ENCODE measurements at regions not wholly inside any gene's neighbourhood (a gene's known extent, or its start where the extent isn't known, plus 50 kb on each side); places are given as distances from the start of the nearest gene placed in this dataset.

GRCh38 chr2:176556373-176556772, 287.1 kb downstream of the MTX2 start:
- Histone ChIP-seq H3K27me3 (ENCODE audit: insufficient read depth, low read length, poor library complexity, severe bottlenecking) (peaks cover 16% of the 10 kb centered on the region), H3K27ac (ENCODE audit: low read depth, low read length) (no peak overlapping the region), H3K4me1 (ENCODE audit: insufficient read depth, low read length) (peaks cover 10% of the 10 kb centered on the region), H3K9me3 (ENCODE audit: low read length) (no peaks in the 10 kb centered on the region), H3K36me3 (ENCODE audit: insufficient read depth, low read length) (no peaks in the 10 kb centered on the region), H3K4me3 (ENCODE audit: low read length) (no peak overlapping the region)
- no peaks in the 10 kb centered on the region for H3K36me3 Mint-ChIP-seq
- no peak for DNase-seq
- no peak overlapping the region for H3K27ac Mint-ChIP-seq
- ChIA-PET POLR2A (no interaction called here), CTCF (no interaction called here)
- H3K4me1 Mint-ChIP-seq, result peaks cover 12 to 14% (median 12%) of the 10 kb centered on the region in 3 donors
- H3K9me3 Mint-ChIP-seq, result no peaks in the 10 kb centered on the region
- no peak overlapping the region for H3K4me3 Mint-ChIP-seq
- H3K27me3 Mint-ChIP-seq, result peaks cover 25 to 83% of the 10 kb centered on the region in 2 donors

DNA sequence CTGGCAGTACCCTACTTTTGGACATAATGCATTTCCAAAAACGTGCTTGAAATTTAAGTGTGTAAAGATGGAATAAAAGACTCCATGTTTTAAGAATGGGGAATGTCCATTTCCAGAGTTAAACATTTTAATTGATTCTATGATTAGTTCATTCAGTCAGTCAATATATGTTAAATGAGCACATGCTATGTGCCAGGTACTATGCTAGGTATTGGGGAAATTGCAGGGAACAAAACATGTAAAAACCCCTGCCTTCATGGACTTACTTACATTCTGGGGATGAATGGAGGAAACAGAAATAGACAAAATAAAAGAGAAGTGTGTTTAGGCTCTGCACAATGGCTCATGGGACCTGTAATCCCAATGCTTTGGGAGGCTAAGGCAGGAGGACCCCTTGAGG, 288.6 kb downstream of the MTX2 start:
- H3K27me3 Mint-ChIP-seq, result peaks cover 24 to 85% of the 10 kb centered on the region in 2 donors

GRCh38 chr2:176558574-176559140, 289.4 kb downstream of the MTX2 start:
- peaks cover 9 to 10% (median 9%) of the 10 kb centered on the region in 3 donors for H3K4me1 Mint-ChIP-seq
- H3K27ac ChIP-seq (ENCODE audit: low read depth, low read length), result no peak overlapping the region
- H3K27me3 ChIP-seq (ENCODE audit: insufficient read depth, low read length, poor library complexity, severe bottlenecking), result peaks cover 11% of the 10 kb centered on the region
- H3K4me3 ChIP-seq (ENCODE audit: low read length), result no peak overlapping the region
- no peaks in the 10 kb centered on the region for H3K9me3 Mint-ChIP-seq
- H3K36me3 Mint-ChIP-seq, result no peaks in the 10 kb centered on the region
- CTCF ChIA-PET, result no interaction called here
- H3K27me3 Mint-ChIP-seq, result peaks cover 22 to 83% of the 10 kb centered on the region in 2 donors
- no peak overlapping the region for H3K4me3 Mint-ChIP-seq
- H3K4me1 ChIP-seq (ENCODE audit: insufficient read depth, low read length), result peaks cover 8% of the 10 kb centered on the region
- no peaks in the 10 kb centered on the region for H3K9me3 ChIP-seq (ENCODE audit: low read length)
- DNase-seq, result no peak
- H3K36me3 ChIP-seq (ENCODE audit: insufficient read depth, low read length), result no peaks in the 10 kb centered on the region
- POLR2A ChIA-PET, result no interaction called here
- H3K27ac Mint-ChIP-seq, result no peak overlapping the region

More for the DNA sequence above, 288.6 kb downstream of the MTX2 start:
- Histone ChIP-seq H3K4me3 (ENCODE audit: low read length) (no peak overlapping the region), H3K27me3 (ENCODE audit: insufficient read depth, low read length, poor library complexity, severe bottlenecking) (peaks cover 11% of the 10 kb centered on the region), H3K9me3 (ENCODE audit: low read length) (no peaks in the 10 kb centered on the region), H3K36me3 (ENCODE audit: insufficient read depth, low read length) (no peaks in the 10 kb centered on the region), H3K4me1 (ENCODE audit: insufficient read depth, low read length) (peaks cover 10% of the 10 kb centered on the region), H3K27ac (ENCODE audit: low read depth, low read length) (no peak overlapping the region)
- H3K27ac Mint-ChIP-seq, result no peak overlapping the region
- H3K9me3 Mint-ChIP-seq, result no peaks in the 10 kb centered on the region
- H3K4me1 Mint-ChIP-seq, result peaks cover 12 to 14% (median 12%) of the 10 kb centered on the region in 3 donors
- ChIA-PET CTCF (no interaction called here), POLR2A (no interaction called here)
- no peak overlapping the region for H3K4me3 Mint-ChIP-seq
- no peaks in the 10 kb centered on the region for H3K36me3 Mint-ChIP-seq
- DNase-seq, result no peak

DNA sequence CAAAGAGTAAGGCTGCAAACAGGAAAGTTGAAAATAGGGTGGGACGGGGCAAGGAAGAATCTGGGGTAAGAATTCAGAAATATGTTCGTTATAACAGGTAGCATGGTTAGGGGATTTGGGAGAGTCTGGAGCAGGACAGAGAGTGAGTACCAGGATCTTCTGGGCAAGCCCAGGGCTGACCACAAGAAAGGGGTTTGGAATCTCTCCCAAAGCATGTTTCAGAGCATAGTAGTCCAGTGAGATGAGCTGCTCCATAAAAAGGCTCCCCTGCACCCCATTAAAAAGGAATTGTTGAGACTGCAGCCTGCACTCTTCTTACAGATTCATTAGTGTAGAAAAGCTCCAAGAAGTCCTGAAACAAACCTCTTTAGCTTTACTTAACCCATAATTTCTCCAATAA, 291.1 kb downstream of the MTX2 start:
- Histone ChIP-seq H3K27ac (ENCODE audit: low read depth, low read length) (no peak overlapping the region), H3K36me3 (ENCODE audit: insufficient read depth, low read length) (no peaks in the 10 kb centered on the region), H3K4me1 (ENCODE audit: insufficient read depth, low read length) (no peaks in the 10 kb centered on the region), H3K27me3 (ENCODE audit: insufficient read depth, low read length, poor library complexity, severe bottlenecking) (peaks cover 2% of the 10 kb centered on the region), H3K9me3 (ENCODE audit: low read length) (no peaks in the 10 kb centered on the region), H3K4me3 (ENCODE audit: low read length) (no peak overlapping the region)
- Mint-ChIP-seq H3K4me3 (no peak overlapping the region), H3K9me3 (no peaks in the 10 kb centered on the region), H3K36me3 (no peaks in the 10 kb centered on the region), H3K27me3 (peaks cover 28 to 82% of the 10 kb centered on the region in 2 donors), H3K27ac (no peak overlapping the region), H3K4me1 (no peaks in the 10 kb centered on the region)
- no peak for DNase-seq
- ChIA-PET CTCF (no interaction called here), POLR2A (no interaction called here)

DNA sequence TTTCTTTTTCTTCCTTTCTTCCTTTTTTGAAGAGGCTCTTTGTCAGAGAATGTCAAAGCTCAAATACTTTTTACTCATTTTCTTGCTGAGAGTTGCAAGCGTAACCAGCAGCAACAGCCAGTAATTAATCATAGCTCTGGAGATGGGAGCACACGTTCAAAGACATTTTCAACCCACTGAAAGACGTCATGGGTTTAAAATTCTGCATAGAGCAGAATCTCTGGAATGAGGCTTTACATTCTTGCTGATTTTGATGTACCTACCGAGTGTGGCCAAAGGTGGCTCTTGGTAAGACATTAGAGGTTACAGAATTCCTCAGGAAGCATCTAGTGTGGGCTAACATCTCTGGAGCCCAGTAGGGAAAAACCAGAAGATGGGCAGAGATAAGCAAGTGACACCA, 292.5 kb downstream of the MTX2 start:
- Histone ChIP-seq H3K36me3 (ENCODE audit: insufficient read depth, low read length) (no peaks in the 10 kb centered on the region), H3K4me1 (ENCODE audit: insufficient read depth, low read length) (no peaks in the 10 kb centered on the region), H3K27me3 (ENCODE audit: insufficient read depth, low read length, poor library complexity, severe bottlenecking) (no peaks in the 10 kb centered on the region), H3K27ac (ENCODE audit: low read depth, low read length) (no peak overlapping the region), H3K9me3 (ENCODE audit: low read length) (no peaks in the 10 kb centered on the region), H3K4me3 (ENCODE audit: low read length) (no peak overlapping the region)
- Mint-ChIP-seq H3K4me1 (no peaks in the 10 kb centered on the region), H3K9me3 (no peaks in the 10 kb centered on the region), H3K4me3 (no peak overlapping the region), H3K27ac (no peak overlapping the region), H3K27me3 (peaks cover 30 to 76% of the 10 kb centered on the region in 2 donors), H3K36me3 (no peaks in the 10 kb centered on the region)
- DNase-seq, result no peak
- ChIA-PET POLR2A (no interaction called here), CTCF (interaction anchor here (1.6 kb wide), 1 partner anchor 46 kb away, joined by 3 read pairs; no protein-coding TSS in a partner anchor)

DNA sequence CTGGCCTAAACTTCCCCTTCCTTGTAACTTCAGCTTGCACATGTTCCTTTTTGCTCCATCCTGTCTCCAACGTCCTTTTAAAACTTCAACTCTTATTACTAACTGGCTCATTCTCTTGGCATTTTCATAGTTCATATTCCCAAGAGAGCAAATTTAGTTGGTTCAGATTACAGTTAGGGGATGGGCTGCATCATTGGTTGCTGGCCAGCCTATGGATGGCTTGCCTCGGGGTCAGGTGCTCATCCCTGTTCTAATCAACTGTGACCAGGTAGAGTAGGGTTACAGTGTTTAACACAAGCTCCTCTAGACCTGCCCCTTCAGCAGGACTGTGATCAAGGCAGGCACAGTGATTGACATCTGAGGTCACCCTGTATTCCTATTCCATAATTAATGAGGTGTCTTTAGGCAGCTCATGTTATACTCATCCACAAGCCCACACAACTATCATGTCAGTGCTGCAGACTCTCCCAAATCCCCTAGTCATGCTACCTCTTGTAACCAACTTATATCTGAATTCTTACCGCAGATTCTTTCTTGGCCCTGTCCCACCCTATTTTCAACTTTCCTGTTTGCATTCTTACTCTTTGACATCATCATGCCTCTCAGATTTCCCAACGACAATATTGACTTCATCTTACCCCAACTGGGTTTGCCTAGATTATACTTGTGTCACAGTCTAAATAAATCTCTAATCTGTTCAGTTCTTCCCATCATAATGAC, 293.3 kb downstream of the MTX2 start:
- Histone ChIP-seq H3K27ac (ENCODE audit: low read depth, low read length) (no peak overlapping the region), H3K27me3 (ENCODE audit: insufficient read depth, low read length, poor library complexity, severe bottlenecking) (no peaks in the 10 kb centered on the region), H3K4me3 (ENCODE audit: low read length) (no peak overlapping the region), H3K9me3 (ENCODE audit: low read length) (no peaks in the 10 kb centered on the region), H3K4me1 (ENCODE audit: insufficient read depth, low read length) (no peaks in the 10 kb centered on the region), H3K36me3 (ENCODE audit: insufficient read depth, low read length) (no peaks in the 10 kb centered on the region)
- Mint-ChIP-seq H3K27me3 (peaks cover 26 to 74% of the 10 kb centered on the region in 2 donors), H3K27ac (peak overlapping the region in 1 of 8 donors; percentile 7), H3K36me3 (no peaks in the 10 kb centered on the region), H3K4me3 (no peak overlapping the region), H3K9me3 (no peaks in the 10 kb centered on the region), H3K4me1 (no peaks in the 10 kb centered on the region)
- POLR2A ChIA-PET, result no interaction called here
- DNase-seq, result no peak
- CTCF ChIA-PET, result interaction anchor here (3.4 kb wide), 1 partner anchor 8 kb away, joined by 16 read pairs; no protein-coding TSS in a partner anchor

DNA sequence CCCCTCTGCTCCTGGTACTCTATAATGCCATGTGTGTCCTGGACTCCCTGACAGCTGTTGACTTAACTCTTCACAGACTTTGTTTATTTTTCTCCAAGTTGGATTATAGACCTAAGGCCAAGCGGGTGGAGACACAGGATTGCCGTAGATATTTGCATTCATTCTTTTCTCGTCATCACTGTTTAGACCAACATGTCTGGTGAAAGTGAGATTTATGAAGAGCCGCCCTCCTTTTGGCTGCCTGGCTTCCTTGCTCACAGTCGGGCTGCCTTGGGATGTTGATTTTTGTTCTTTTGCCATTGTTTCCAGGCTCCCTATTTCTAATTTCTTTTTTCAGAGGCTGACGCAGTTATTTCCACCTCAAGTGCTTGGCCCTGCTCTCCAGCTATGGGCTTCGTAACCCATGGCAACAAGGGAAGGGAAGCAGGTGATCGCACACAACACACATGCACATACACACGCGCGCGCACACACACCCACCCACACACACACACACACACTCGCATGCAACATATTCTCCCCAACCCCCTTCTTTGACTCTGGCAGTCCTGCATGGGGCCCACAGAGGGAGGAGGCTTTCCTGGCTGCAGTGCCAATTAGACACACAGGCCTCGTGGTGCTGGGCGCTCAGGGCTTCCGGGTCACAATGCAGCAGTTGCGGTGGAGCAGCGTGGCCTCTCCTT, 296.5 kb downstream of the MTX2 start:
- ChIA-PET CTCF (no interaction called here), POLR2A (no interaction called here)
- Mint-ChIP-seq H3K27me3 (peaks cover 16 to 66% of the 10 kb centered on the region in 2 donors), H3K27ac (peak overlapping the region in 1 of 8 donors; percentile 34), H3K9me3 (no peaks in the 10 kb centered on the region), H3K36me3 (no peaks in the 10 kb centered on the region), H3K4me3 (no peak overlapping the region), H3K4me1 (no peaks in the 10 kb centered on the region)
- DNase-seq, result no peak
- Histone ChIP-seq H3K4me1 (ENCODE audit: insufficient read depth, low read length) (no peaks in the 10 kb centered on the region), H3K9me3 (ENCODE audit: low read length) (no peaks in the 10 kb centered on the region), H3K4me3 (ENCODE audit: low read length) (no peak overlapping the region), H3K36me3 (ENCODE audit: insufficient read depth, low read length) (no peaks in the 10 kb centered on the region), H3K27ac (ENCODE audit: low read depth, low read length) (no peak overlapping the region), H3K27me3 (ENCODE audit: insufficient read depth, low read length, poor library complexity, severe bottlenecking) (no peaks in the 10 kb centered on the region)

DNA sequence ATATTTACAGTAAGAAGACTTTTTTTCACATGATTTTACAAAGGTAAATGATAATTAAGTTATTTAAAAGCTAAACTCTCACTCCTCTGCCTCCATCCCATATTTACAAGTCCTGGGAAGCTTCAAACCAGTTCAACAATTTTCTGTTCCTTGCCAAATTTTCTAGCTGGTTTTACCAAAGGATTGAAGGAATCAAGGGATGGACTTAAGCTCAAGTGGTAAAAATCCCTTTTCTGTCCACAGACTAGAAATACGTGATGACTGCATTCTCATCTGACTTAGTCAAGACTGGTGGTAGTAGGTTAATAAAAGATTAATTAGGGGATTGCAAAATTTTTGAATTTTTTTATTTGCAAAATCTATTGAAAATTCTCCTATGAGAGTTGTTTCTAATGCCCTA, 297.3 kb downstream of the MTX2 start:
- H3K27ac ChIP-seq (ENCODE audit: low read depth, low read length), result no peak overlapping the region
- H3K4me3 ChIP-seq (ENCODE audit: low read length), result no peak overlapping the region
- no peaks in the 10 kb centered on the region for H3K4me1 Mint-ChIP-seq
- H3K9me3 Mint-ChIP-seq, result no peaks in the 10 kb centered on the region
- H3K36me3 ChIP-seq (ENCODE audit: insufficient read depth, low read length), result no peaks in the 10 kb centered on the region
- no peak for DNase-seq
- H3K36me3 Mint-ChIP-seq, result no peaks in the 10 kb centered on the region
- H3K27me3 Mint-ChIP-seq, result peaks cover 19 to 63% of the 10 kb centered on the region in 2 donors
- POLR2A ChIA-PET, result no interaction called here
- H3K4me3 Mint-ChIP-seq, result no peak overlapping the region
- H3K4me1 ChIP-seq (ENCODE audit: insufficient read depth, low read length), result no peaks in the 10 kb centered on the region
- CTCF ChIA-PET, result no interaction called here
- H3K9me3 ChIP-seq (ENCODE audit: low read length), result no peaks in the 10 kb centered on the region
- no peaks in the 10 kb centered on the region for H3K27me3 ChIP-seq (ENCODE audit: insufficient read depth, low read length, poor library complexity, severe bottlenecking)
- no peak overlapping the region for H3K27ac Mint-ChIP-seq
